ENCODE measurements at regions not wholly inside any gene's neighbourhood (a gene's known extent, or its start where the extent isn't known, plus 50 kb on each side); places are given as distances from the start of the nearest gene placed in this dataset.

DNA sequence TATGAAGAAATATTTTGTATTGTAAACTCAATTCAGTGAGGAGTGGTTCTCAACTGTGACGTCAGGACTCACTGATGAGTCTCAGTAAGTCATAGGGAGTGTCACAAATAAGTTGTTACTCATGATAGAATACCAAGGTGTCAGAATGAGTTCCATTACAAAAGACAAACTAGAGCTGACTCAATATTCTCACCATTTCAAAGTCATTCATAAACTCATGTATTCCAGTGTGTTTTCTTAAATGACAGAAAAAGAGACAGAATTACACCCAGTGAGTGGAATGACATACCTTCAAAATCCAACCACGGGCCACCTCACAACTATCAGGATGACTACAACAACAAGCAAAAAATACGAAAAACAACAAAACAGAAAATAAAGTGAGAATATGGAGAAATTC is 321.5 kb downstream of the ENC1 start:
- WGBS, 2 donors, result 67 to 79% methylated on average over 3 of the region's 3 CpGs
- no peak overlapping the region for H3K27ac ChIP-seq (ENCODE audit: low read depth in 2 of 2, low read length in 1 of 2)
- H3K27me3 ChIP-seq (ENCODE audit: control insufficient read depth in 1 of 2, insufficient read depth in 2 of 2, low read length in 2 of 2), result no peaks in the 10 kb centered on the region
- peaks cover 0 to 8% of the 10 kb centered on the region in 2 donors for H3K4me1 ChIP-seq (ENCODE audit: control insufficient read depth in 2 of 2, insufficient read depth in 2 of 2, low read length in 1 of 2)
- no peaks in the 10 kb centered on the region for H3K36me3 ChIP-seq (ENCODE audit: control insufficient read depth in 2 of 2, insufficient read depth in 2 of 2, low read length in 1 of 2)
- H3K4me3 ChIP-seq (ENCODE audit: low read depth in 1 of 2, low read length in 2 of 2), result no peak overlapping the region
- no peaks in the 10 kb centered on the region for H3K9me3 ChIP-seq (ENCODE audit: control insufficient read depth in 2 of 2, insufficient read depth in 1 of 2, low read depth in 1 of 2, low read length in 1 of 2)

DNA sequence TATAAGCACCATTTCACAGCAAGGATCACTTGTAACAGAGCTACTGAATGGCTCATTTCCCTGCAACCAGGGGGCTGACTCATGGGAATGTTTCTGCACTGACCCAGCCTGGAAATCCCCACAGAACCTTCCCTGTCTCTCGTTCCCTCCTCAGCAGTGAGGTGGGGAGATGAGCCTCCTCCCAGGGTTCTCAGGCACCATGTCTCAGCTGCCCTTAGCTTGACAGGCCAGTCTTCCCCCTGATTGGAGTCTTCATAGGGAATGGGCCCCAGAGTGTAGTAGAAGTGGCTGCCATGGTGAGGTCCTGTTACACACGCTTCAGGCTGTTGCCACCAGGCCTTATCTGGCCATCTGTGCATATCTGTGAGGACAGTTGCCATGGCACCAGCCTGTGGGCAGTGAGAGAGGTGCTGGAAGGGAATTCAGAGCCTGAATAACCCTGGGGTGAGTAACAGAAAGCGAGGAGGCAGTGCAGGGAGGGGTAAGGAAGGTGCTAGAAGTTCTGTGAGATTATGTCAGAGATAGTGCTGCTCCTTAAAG is 324.4 kb downstream of the ENC1 start:
- Histone ChIP-seq H3K27ac (ENCODE audit: low read depth in 2 of 2, low read length in 1 of 2) (no peak overlapping the region), H3K4me3 (ENCODE audit: low read depth in 1 of 2, low read length in 2 of 2) (no peak overlapping the region), H3K4me1 (ENCODE audit: control insufficient read depth in 2 of 2, insufficient read depth in 2 of 2, low read length in 1 of 2) (peaks cover 0 to 8% of the 10 kb centered on the region in 2 donors), H3K27me3 (ENCODE audit: control insufficient read depth in 1 of 2, insufficient read depth in 2 of 2, low read length in 2 of 2) (no peaks in the 10 kb centered on the region), H3K36me3 (ENCODE audit: control insufficient read depth in 2 of 2, insufficient read depth in 2 of 2, low read length in 1 of 2) (no peaks in the 10 kb centered on the region), H3K9me3 (ENCODE audit: control insufficient read depth in 2 of 2, insufficient read depth in 1 of 2, low read depth in 1 of 2, low read length in 1 of 2) (no peaks in the 10 kb centered on the region)
- 39 to 55% methylated on average over 3 of the region's 3 CpGs for WGBS, 2 donors

DNA sequence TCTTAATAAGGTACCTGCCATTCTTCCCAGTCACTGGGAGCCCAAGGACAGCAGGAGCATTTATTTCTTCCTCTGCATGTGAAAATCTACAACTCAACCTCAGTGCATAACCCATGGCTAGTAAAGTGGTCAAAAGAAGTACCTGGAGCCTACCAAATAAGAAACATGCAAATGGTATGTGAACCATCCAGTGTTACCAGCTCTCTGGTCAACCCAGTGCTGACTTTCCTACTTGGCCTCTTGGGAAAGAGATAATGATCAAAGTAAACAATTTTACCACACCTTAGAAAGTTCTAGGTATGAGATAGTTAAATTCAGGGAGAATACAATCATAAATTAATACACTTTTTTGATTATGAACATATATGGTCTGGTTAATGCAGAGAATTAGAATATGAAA is 325.6 kb downstream of the ENC1 start:
- no peaks in the 10 kb centered on the region for H3K36me3 ChIP-seq (ENCODE audit: control insufficient read depth in 2 of 2, insufficient read depth in 2 of 2, low read length in 1 of 2)
- no peak overlapping the region for H3K4me3 ChIP-seq (ENCODE audit: low read depth in 1 of 2, low read length in 2 of 2)
- no peaks in the 10 kb centered on the region for H3K27me3 ChIP-seq (ENCODE audit: control insufficient read depth in 1 of 2, insufficient read depth in 2 of 2, low read length in 2 of 2)
- peaks cover 0 to 8% of the 10 kb centered on the region in 2 donors for H3K4me1 ChIP-seq (ENCODE audit: control insufficient read depth in 2 of 2, insufficient read depth in 2 of 2, low read length in 1 of 2)
- H3K9me3 ChIP-seq (ENCODE audit: control insufficient read depth in 2 of 2, insufficient read depth in 1 of 2, low read depth in 1 of 2, low read length in 1 of 2), result no peaks in the 10 kb centered on the region
- H3K27ac ChIP-seq (ENCODE audit: low read depth in 2 of 2, low read length in 1 of 2), result no peak overlapping the region

DNA sequence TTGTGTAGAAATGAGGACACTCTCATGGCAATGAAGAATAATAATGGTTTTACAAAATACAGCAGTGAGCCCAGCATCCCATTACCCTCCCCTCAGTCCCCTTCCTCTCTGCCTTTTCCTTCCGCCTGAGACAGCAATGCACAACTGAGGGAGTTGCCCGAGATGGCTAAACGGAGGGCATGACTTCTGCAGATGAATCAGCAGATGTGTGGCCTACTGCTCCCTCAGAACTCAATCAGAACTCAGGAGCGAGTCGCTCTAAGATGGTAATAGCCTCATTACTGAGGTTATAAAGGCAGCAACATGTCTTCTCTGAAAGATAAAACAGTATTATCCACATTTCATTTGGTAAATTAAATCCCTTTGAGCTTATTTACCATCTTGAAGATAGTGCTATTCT is 326.6 kb downstream of the ENC1 start:
- Histone ChIP-seq H3K27me3 (ENCODE audit: control insufficient read depth in 1 of 2, insufficient read depth in 2 of 2, low read length in 2 of 2) (no peaks in the 10 kb centered on the region), H3K36me3 (ENCODE audit: control insufficient read depth in 2 of 2, insufficient read depth in 2 of 2, low read length in 1 of 2) (no peaks in the 10 kb centered on the region), H3K9me3 (ENCODE audit: control insufficient read depth in 2 of 2, insufficient read depth in 1 of 2, low read depth in 1 of 2, low read length in 1 of 2) (no peaks in the 10 kb centered on the region), H3K4me1 (ENCODE audit: control insufficient read depth in 2 of 2, insufficient read depth in 2 of 2, low read length in 1 of 2) (peaks cover 0 to 8% of the 10 kb centered on the region in 2 donors), H3K4me3 (ENCODE audit: low read depth in 1 of 2, low read length in 2 of 2) (no peak overlapping the region), H3K27ac (ENCODE audit: low read depth in 2 of 2, low read length in 1 of 2) (no peak overlapping the region)
- 91 to 96% methylated on average over 5 of the region's 5 CpGs for WGBS, 2 donors

DNA sequence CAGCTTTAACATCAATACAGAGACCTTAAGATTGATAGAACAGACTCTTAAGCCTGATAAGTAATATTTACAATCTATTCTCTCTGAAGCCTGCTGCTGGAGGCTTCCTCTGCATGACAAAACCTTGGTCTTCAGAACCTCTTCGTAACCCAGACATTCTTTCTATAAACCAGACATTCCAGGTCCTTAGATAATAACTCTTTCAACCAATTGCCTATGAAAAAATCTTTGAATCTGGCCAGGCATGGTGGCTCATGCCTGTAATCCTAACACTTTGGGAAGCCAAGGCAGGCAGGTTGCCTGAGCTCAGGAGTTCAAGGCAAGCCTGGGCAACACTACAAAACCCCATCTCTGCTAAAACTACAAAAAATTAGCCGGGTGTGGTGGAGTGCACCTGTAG is 327.8 kb downstream of the ENC1 start:
- H3K27ac ChIP-seq (ENCODE audit: low read depth in 2 of 2, low read length in 1 of 2), result no peak overlapping the region
- no peak overlapping the region for H3K4me3 ChIP-seq (ENCODE audit: low read depth in 1 of 2, low read length in 2 of 2)
- WGBS, 2 donors, result 65 to 69% methylated on average over 2 of the region's 2 CpGs
- H3K4me1 ChIP-seq (ENCODE audit: control insufficient read depth in 2 of 2, insufficient read depth in 2 of 2, low read length in 1 of 2), result peaks cover 0 to 8% of the 10 kb centered on the region in 2 donors
- no peaks in the 10 kb centered on the region for H3K27me3 ChIP-seq (ENCODE audit: control insufficient read depth in 1 of 2, insufficient read depth in 2 of 2, low read length in 2 of 2)
- no peaks in the 10 kb centered on the region for H3K9me3 ChIP-seq (ENCODE audit: control insufficient read depth in 2 of 2, insufficient read depth in 1 of 2, low read depth in 1 of 2, low read length in 1 of 2)
- H3K36me3 ChIP-seq (ENCODE audit: control insufficient read depth in 2 of 2, insufficient read depth in 2 of 2, low read length in 1 of 2), result no peaks in the 10 kb centered on the region

DNA sequence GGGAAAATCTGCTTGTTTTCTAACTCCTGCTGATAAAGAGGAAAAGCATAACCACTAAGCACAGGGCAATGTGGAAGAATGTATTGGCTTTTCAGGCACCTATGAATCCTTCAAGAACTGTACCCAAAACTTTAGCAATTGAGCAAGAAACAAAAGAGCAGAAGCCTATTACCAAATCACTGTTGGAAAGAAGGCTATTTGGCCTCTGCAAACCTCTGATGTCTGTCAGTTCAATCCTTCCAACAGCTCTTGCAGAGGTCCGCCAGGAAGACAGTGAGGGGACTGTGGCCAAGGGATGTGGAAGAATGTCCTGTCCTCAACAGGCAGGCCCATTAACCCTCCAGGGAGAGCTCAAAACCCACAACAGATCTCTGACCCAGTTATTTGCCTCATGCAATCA is 328.6 kb downstream of the ENC1 start:
- no peaks in the 10 kb centered on the region for H3K9me3 ChIP-seq (ENCODE audit: control insufficient read depth in 2 of 2, insufficient read depth in 1 of 2, low read depth in 1 of 2, low read length in 1 of 2)
- H3K27ac ChIP-seq (ENCODE audit: low read depth in 2 of 2, low read length in 1 of 2), result no peak overlapping the region
- 80 to 87% methylated on average over 1 of the region's 1 CpG for WGBS, 2 donors
- no peaks in the 10 kb centered on the region for H3K36me3 ChIP-seq (ENCODE audit: control insufficient read depth in 2 of 2, insufficient read depth in 2 of 2, low read length in 1 of 2)
- no peak overlapping the region for H3K4me3 ChIP-seq (ENCODE audit: low read depth in 1 of 2, low read length in 2 of 2)
- H3K27me3 ChIP-seq (ENCODE audit: control insufficient read depth in 1 of 2, insufficient read depth in 2 of 2, low read length in 2 of 2), result no peaks in the 10 kb centered on the region
- H3K4me1 ChIP-seq (ENCODE audit: control insufficient read depth in 2 of 2, insufficient read depth in 2 of 2, low read length in 1 of 2), result peaks cover 0 to 8% of the 10 kb centered on the region in 2 donors

DNA sequence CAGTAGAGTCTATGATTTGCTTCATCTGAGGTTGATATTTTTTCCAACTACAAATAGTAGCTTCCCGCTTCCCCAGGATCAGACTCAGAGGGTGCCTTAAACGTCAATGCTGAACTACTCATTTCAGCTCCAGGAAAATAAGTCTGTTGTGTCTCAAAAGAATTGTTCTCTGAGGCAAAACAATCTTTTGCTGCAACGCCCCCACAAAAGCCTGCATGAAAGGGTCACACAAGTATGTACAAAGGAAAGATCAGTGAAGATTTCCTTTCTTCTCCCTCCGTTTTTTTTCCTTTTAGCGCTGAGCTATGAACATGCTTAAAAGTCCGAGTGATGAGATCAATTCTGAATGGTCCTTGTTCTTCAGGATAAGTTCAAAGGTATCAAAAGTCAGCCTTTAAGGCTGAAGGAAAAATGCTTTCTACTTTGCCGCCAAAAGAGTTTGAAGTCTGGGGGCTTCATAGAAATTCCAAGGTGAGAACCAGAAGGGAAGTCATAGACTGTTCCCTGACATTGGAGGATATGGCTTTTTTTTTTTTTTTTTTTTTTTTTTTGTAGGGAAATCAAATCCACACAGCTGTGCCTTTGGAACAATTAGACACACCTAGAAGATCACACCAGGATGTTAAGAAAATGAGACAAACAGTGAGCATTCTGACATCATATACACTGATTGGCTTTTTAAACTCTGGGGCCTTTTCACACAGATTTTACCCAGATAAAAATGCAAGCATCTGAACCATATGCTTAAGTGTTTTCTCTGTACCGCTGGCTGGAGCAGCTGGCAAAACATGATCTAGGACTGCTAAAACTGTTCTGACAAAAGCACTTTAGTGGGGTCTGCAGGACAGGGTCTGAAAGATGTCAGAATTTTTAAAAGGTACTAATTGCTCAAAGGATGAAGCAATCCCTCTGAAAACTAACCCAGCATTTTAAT is 329.3 kb downstream of the ENC1 start:
- Histone ChIP-seq H3K4me1 (ENCODE audit: control insufficient read depth in 2 of 2, insufficient read depth in 2 of 2, low read length in 1 of 2) (peaks cover 0 to 4% of the 10 kb centered on the region in 2 donors), H3K4me3 (ENCODE audit: low read depth in 1 of 2, low read length in 2 of 2) (no peak overlapping the region), H3K27ac (ENCODE audit: low read depth in 2 of 2, low read length in 1 of 2) (no peak overlapping the region), H3K36me3 (ENCODE audit: control insufficient read depth in 2 of 2, insufficient read depth in 2 of 2, low read length in 1 of 2) (no peaks in the 10 kb centered on the region), H3K27me3 (ENCODE audit: control insufficient read depth in 1 of 2, insufficient read depth in 2 of 2, low read length in 2 of 2) (no peaks in the 10 kb centered on the region), H3K9me3 (ENCODE audit: control insufficient read depth in 2 of 2, insufficient read depth in 1 of 2, low read depth in 1 of 2, low read length in 1 of 2) (no peaks in the 10 kb centered on the region)
- 80 to 86% methylated on average over 8 of the region's 8 CpGs for WGBS, 2 donors

DNA sequence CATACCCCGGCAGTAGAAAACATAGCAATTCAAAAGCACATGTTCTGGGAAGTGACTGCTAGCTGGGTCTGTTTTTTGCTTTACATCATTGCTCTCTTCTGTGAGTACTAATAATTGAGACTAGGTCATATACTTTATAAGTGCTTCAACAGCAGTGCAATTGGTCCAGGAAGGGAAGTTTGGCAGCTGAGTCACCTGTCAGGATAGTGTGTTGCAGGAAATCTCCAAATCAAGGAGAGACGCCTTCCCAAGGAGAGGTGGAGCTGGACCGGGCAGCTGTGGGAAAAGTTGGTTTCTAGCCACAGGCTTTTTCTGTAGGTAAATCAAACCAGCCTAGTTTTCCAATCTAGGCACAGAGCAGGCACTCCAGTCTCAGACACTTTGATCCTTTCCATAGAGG is 330.1 kb downstream of the ENC1 start:
- no peaks in the 10 kb centered on the region for H3K27me3 ChIP-seq (ENCODE audit: control insufficient read depth in 1 of 2, insufficient read depth in 2 of 2, low read length in 2 of 2)
- H3K4me1 ChIP-seq (ENCODE audit: control insufficient read depth in 2 of 2, insufficient read depth in 2 of 2, low read length in 1 of 2), result no peaks in the 10 kb centered on the region
- H3K9me3 ChIP-seq (ENCODE audit: control insufficient read depth in 2 of 2, insufficient read depth in 1 of 2, low read depth in 1 of 2, low read length in 1 of 2), result no peaks in the 10 kb centered on the region
- H3K27ac ChIP-seq (ENCODE audit: low read depth in 2 of 2, low read length in 1 of 2), result no peak overlapping the region
- H3K36me3 ChIP-seq (ENCODE audit: control insufficient read depth in 2 of 2, insufficient read depth in 2 of 2, low read length in 1 of 2), result no peaks in the 10 kb centered on the region
- WGBS, 2 donors, result 73 to 83% methylated on average over 3 of the region's 3 CpGs
- H3K4me3 ChIP-seq (ENCODE audit: low read depth in 1 of 2, low read length in 2 of 2), result no peak overlapping the region

DNA sequence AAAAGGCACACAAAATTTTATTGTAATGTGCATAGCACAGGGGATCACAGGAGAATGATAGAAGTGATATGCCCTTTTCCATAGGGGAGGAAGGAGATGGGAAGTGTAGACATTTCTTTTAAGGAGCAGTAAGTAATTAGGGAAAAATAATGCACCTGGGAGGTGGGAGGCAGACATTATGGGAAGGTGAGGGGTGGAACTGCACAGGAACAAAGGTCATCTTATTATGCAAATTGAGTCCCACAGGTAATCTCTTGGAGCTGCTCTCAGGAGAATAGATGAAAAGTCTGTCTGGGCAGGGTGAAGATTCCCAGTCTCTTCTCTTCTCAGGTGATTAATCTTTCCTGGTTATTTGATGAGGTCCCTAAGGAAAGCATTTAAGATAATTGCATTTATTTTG is 331.5 kb downstream of the ENC1 start:
- H3K9me3 ChIP-seq (ENCODE audit: control insufficient read depth in 2 of 2, insufficient read depth in 1 of 2, low read depth in 1 of 2, low read length in 1 of 2), result no peaks in the 10 kb centered on the region
- no peak overlapping the region for H3K27ac ChIP-seq (ENCODE audit: low read depth in 2 of 2, low read length in 1 of 2)
- H3K36me3 ChIP-seq (ENCODE audit: control insufficient read depth in 2 of 2, insufficient read depth in 2 of 2, low read length in 1 of 2), result no peaks in the 10 kb centered on the region
- H3K27me3 ChIP-seq (ENCODE audit: control insufficient read depth in 1 of 2, insufficient read depth in 2 of 2, low read length in 2 of 2), result no peaks in the 10 kb centered on the region
- H3K4me1 ChIP-seq (ENCODE audit: control insufficient read depth in 2 of 2, insufficient read depth in 2 of 2, low read length in 1 of 2), result no peaks in the 10 kb centered on the region
- no peak overlapping the region for H3K4me3 ChIP-seq (ENCODE audit: low read depth in 1 of 2, low read length in 2 of 2)

DNA sequence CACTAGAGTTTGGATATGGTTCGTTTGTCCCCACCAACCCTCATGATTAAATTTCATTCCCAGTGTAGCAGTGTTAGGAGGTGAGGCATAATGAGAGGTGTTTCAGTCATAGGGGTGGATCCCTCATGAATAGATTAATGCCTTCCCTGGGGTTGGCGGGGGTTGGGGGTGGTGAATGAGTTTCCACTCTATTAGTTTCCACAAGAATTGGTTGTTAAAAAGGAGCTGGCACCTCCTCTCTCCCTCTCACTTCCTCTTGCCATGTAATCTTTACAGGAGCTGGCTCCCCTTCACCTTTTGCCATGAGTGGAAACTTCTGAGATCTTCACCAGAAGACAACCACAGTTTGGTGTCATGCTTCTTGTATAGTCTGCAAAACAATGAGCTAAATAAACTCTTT is 333.7 kb downstream of the ENC1 start:
- no peaks in the 10 kb centered on the region for H3K9me3 ChIP-seq (ENCODE audit: control insufficient read depth in 2 of 2, insufficient read depth in 1 of 2, low read depth in 1 of 2, low read length in 1 of 2)
- H3K4me1 ChIP-seq (ENCODE audit: control insufficient read depth in 2 of 2, insufficient read depth in 2 of 2, low read length in 1 of 2), result no peaks in the 10 kb centered on the region
- 61 to 74% methylated on average over 2 of the region's 2 CpGs for WGBS, 2 donors
- no peaks in the 10 kb centered on the region for H3K36me3 ChIP-seq (ENCODE audit: control insufficient read depth in 2 of 2, insufficient read depth in 2 of 2, low read length in 1 of 2)
- H3K27me3 ChIP-seq (ENCODE audit: control insufficient read depth in 1 of 2, insufficient read depth in 2 of 2, low read length in 2 of 2), result no peaks in the 10 kb centered on the region
- H3K4me3 ChIP-seq (ENCODE audit: low read depth in 1 of 2, low read length in 2 of 2), result no peak overlapping the region
- H3K27ac ChIP-seq (ENCODE audit: low read depth in 2 of 2, low read length in 1 of 2), result no peak overlapping the region
